Upper lobe of right lung (tissue), 1 donor: ENCODE measurements at regions not wholly inside any gene's neighbourhood (a gene's known extent, or its start where the extent isn't known, plus 50 kb on each side); places are given as distances from the start of the nearest gene placed in this dataset.

Experiments
- ATAC-seq: fragments of 200-7000 bp; cut with Tn5 transposase; one replicate; pipeline ENCODE4 v1.9.1; 2020; ENCODE audit warnings: mild to moderate bottlenecking, moderate library complexity
- DNase-seq: peaks from one replicate; pipeline ENCODE4 v3.0.0-alpha.2; 2020
- H3K27ac ChIP-seq: fragments of 200-600 bp; one replicate; pipeline ENCODE4 v1.8.0; 2022
- H3K27me3 ChIP-seq: fragments of 200-600 bp; one replicate; pipeline ENCODE4 v1.8.0; 2022; ENCODE audit warnings: mild to moderate bottlenecking
- H3K36me3 ChIP-seq: fragments of 200-600 bp; one replicate; pipeline ENCODE4 v1.8.0; 2022
- H3K4me1 ChIP-seq: fragments of 200-600 bp; one replicate; pipeline ENCODE4 v1.8.0; 2022
- H3K4me3 ChIP-seq: fragments of 200-600 bp; one replicate; pipeline ENCODE4 v1.8.0; 2022; ENCODE audit warnings: mild to moderate bottlenecking
- H3K9me3 ChIP-seq: fragments of 200-600 bp; one replicate; pipeline ENCODE4 v1.8.0; 2022
- CTCF ChIP-seq: fragments of 200-600 bp; IDR thresholded peaks from one replicate; pipeline ENCODE4 v1.8.0; 2022; ENCODE audit warnings: antibody characterized with exemption
- intact Hi-C: fragments of 100-400 bp; cut with DNase I; formaldehyde crosslinking; loops from one replicate; pipeline ENCODE4 v1.11.0; 2022
- donor health status: DM: no; HTN: yes; CAD: no; lungs with severe emphysema.

DNA sequence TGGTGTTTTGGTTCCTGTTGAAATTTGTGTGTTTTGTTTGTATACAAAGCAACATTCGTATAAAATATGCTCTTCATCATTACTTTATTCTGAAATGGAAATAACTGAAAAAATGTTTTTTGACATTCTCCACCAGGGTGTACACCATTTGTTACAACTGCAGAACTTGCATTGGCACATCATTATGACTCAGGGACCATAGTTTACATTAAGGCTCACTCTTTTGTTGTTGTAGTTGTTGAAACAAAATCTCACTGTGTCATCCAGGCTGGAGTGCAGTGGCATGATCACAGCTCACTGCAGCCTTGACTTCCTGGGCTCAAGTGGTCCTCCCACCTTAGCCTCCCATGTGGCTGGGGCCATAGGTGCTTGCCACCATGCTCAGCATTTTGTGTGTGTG is 676.6 kb downstream of the TDRD15 start:
- H3K36me3 ChIP-seq = no peaks in the 10 kb centered on the region
- no peak for TF ChIP-seq CTCF
- intact Hi-C loops = no loop called here
- no peaks in the 10 kb centered on the region for H3K27me3 ChIP-seq
- no peaks in the 10 kb centered on the region for H3K4me1 ChIP-seq
- H3K4me3 ChIP-seq = no peak overlapping the region
- no peaks in the 10 kb centered on the region for H3K9me3 ChIP-seq
- ATAC-seq (no peak), DNase-seq (no peak)
- H3K27ac ChIP-seq = no peak overlapping the region

DNA sequence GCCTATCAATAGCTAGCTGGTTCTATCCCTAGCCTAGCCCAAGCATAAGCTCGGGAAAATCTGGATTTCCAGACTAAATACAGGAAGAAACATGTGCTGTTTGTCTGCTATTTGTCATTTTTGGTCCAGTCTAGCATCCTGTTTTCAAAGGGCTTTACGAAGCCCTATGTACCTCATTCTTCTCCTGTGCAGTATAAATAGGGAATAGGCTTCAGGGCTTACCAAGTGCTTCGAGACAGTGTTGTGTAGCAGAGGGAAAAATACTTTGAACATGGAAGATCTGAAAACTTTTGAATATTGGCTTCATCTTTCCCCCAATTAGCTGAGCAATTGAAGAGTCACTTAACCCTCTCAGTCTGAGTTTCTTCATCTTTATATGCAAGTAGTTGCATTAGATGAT is 679.8 kb downstream of the TDRD15 start:
- ATAC-seq (no peak), DNase-seq (no peak)
- no peaks in the 10 kb centered on the region for H3K27me3 ChIP-seq
- no peaks in the 10 kb centered on the region for H3K9me3 ChIP-seq
- intact Hi-C loops = no loop called here
- no peak overlapping the region for H3K27ac ChIP-seq
- no peaks in the 10 kb centered on the region for H3K36me3 ChIP-seq
- H3K4me1 ChIP-seq = no peaks in the 10 kb centered on the region
- TF ChIP-seq CTCF = no peak
- no peak overlapping the region for H3K4me3 ChIP-seq

GRCh38 chr2:21804151-21804550 is 680.4 kb downstream of the TDRD15 start:
- intact Hi-C loops = no loop called here
- no peak overlapping the region for H3K4me3 ChIP-seq
- no peaks in the 10 kb centered on the region for H3K27me3 ChIP-seq
- H3K36me3 ChIP-seq = no peaks in the 10 kb centered on the region
- DNase-seq (no peak), ATAC-seq (no peak)
- H3K27ac ChIP-seq = no peak overlapping the region
- no peaks in the 10 kb centered on the region for H3K4me1 ChIP-seq
- no peak for TF ChIP-seq CTCF
- H3K9me3 ChIP-seq = no peaks in the 10 kb centered on the region

GRCh38 chr2:21811541-21811940 is 687.8 kb downstream of the TDRD15 start:
- Histone ChIP-seq H3K36me3 (no peaks in the 10 kb centered on the region), H3K9me3 (no peaks in the 10 kb centered on the region), H3K27ac (no peak overlapping the region), H3K27me3 (no peaks in the 10 kb centered on the region), H3K4me3 (no peak overlapping the region), H3K4me1 (no peaks in the 10 kb centered on the region)
- intact Hi-C loops = no loop called here
- TF ChIP-seq CTCF = no peak
- no peak for DNase-seq
- no peak for ATAC-seq

DNA sequence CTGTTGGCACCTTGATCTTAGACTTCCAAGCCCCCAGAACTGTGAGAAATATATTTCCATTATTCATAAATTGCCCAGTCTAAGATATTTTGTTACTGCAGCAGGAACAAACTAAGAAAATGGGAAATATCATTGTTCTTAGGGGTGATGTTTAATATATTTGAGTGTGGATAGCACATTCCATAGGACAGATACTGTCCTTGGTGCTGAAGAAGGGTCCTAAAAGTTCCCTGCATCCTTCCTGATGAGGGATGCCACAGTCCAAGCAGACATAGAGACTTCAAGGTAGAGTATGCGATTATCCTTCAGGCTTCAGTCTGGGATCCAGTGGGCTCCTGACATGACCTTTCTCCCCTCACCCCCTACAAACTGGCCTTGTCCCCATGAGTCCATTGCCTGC is 689.0 kb downstream of the TDRD15 start:
- Histone ChIP-seq H3K4me1 (no peaks in the 10 kb centered on the region), H3K9me3 (no peaks in the 10 kb centered on the region), H3K36me3 (no peaks in the 10 kb centered on the region), H3K4me3 (no peak overlapping the region), H3K27me3 (no peaks in the 10 kb centered on the region), H3K27ac (no peak overlapping the region)
- ATAC-seq (no peak), DNase-seq (no peak)
- intact Hi-C loops = no loop called here
- TF ChIP-seq CTCF = no peak

- intact Hi-C loops = no loop called here
- TF ChIP-seq CTCF = no peak
Observed at GRCh38 chr2:21814588-21815149, 690.9 kb downstream of the TDRD15 start.

More at GRCh38 chr2:21814588-21815149, 690.9 kb downstream of the TDRD15 start:
- H3K4me3 ChIP-seq = no peak overlapping the region
- no peaks in the 10 kb centered on the region for H3K27me3 ChIP-seq
- no peak for ATAC-seq
- no peaks in the 10 kb centered on the region for H3K36me3 ChIP-seq
- no peaks in the 10 kb centered on the region for H3K4me1 ChIP-seq
- H3K9me3 ChIP-seq = no peaks in the 10 kb centered on the region
- no peak overlapping the region for H3K27ac ChIP-seq
- no peak for DNase-seq
